Activated B cell treated with CpG ODN at 0.5 μM for 24 hours (primary cell): ENCODE measurements at regions not wholly inside any gene's neighbourhood (a gene's known extent, or its start where the extent isn't known, plus 50 kb on each side); places are given as distances from the start of the nearest gene placed in this dataset.

Experiments used
- ATAC-seq: fragments of 200-7000 bp; cut with Tn5 transposase; one replicate; pipeline ENCODE4 v1.10.0; 2021; ENCODE audit warnings: low read depth, mild to moderate bottlenecking, moderate library complexity
- CTCF ChIA-PET: fragments of 350-600 bp; sonication (Branson Sonifier 250); formaldehyde crosslinking; loops from one replicate; lab custom pipeline; 2021; ENCODE audit warnings: antibody characterized with exemption; lab: Charles Lee
- POLR2A ChIA-PET: fragments of 350-600 bp; sonication (Branson Sonifier 250); formaldehyde crosslinking; loops from one replicate; lab custom pipeline; 2021; ENCODE audit warnings: antibody characterized with exemption; lab: Charles Lee
- DNase-seq: peaks from one replicate; pipeline ENCODE4 v3.0.0; 2022
- H3K27ac Mint-ChIP-seq: one replicate; pipeline ENCODE4 v1.8.0; 2020; ENCODE audit warnings: mixed read lengths
- H3K27me3 Mint-ChIP-seq: one replicate; pipeline ENCODE4 v1.8.0; 2021; ENCODE audit warnings: mixed read lengths
- H3K36me3 Mint-ChIP-seq: one replicate; pipeline ENCODE4 v1.8.0; 2021; ENCODE audit warnings: low read depth, mixed read lengths
- H3K4me1 Mint-ChIP-seq: one replicate; pipeline ENCODE4 v1.8.0; 2021; ENCODE audit warnings: mixed read lengths
- H3K4me3 Mint-ChIP-seq: one replicate; pipeline ENCODE4 v1.8.0; 2020; ENCODE audit warnings: mild to moderate bottlenecking, mixed read lengths
- H3K9me3 Mint-ChIP-seq: one replicate; pipeline ENCODE4 v1.8.0; 2020; ENCODE audit warnings: mixed read lengths
- CTCF ChIP-seq: fragments of 200-600 bp; IDR thresholded peaks from one replicate; pipeline ENCODE4 v1.8.0; 2022; ENCODE audit warnings: antibody characterized with exemption, mild to moderate bottlenecking
- intact Hi-C: fragments of 100-400 bp; cut with micrococcal nuclease; formaldehyde crosslinking; loops from one replicate; pipeline ENCODE4 v1.15.1; 2024

GRCh38 chr9:121589986-121590385 is 61.4 kb upstream of the DAB2IP start:
- TF ChIP-seq CTCF, result no peak
- ATAC-seq, result no peak
- ChIA-PET CTCF (no interaction called here), POLR2A (no interaction called here)
- Mint-ChIP-seq H3K4me1 (no peaks in the 10 kb centered on the region), H3K27me3 (peaks cover 45% of the 10 kb centered on the region), H3K27ac (no peak overlapping the region), H3K9me3 (no peaks in the 10 kb centered on the region), H3K4me3 (no peak overlapping the region), H3K36me3 (no peaks in the 10 kb centered on the region)
- DNase-seq, result no peak
- intact Hi-C loops, result no loop called here

- TF ChIP-seq CTCF, result no peak
- ChIA-PET POLR2A (no interaction called here), CTCF (no interaction called here)
- intact Hi-C loops, result no loop called here
- Mint-ChIP-seq H3K4me1 (no peaks in the 10 kb centered on the region), H3K36me3 (no peaks in the 10 kb centered on the region), H3K4me3 (no peak overlapping the region), H3K9me3 (peaks cover 3% of the 10 kb centered on the region), H3K27ac (no peak overlapping the region), H3K27me3 (peaks cover 51% of the 10 kb centered on the region)
- DNase-seq, result no peak
- ATAC-seq, result no peak
Observed at GRCh38 chr9:121592265-121592664, 59.2 kb upstream of the DAB2IP start.

GRCh38 chr9:121593066-121593465 is 58.4 kb upstream of the DAB2IP start:
- Mint-ChIP-seq H3K27me3 (peaks cover 53% of the 10 kb centered on the region), H3K36me3 (peaks cover 2% of the 10 kb centered on the region), H3K27ac (no peak overlapping the region), H3K4me3 (no peak overlapping the region), H3K9me3 (peaks cover 6% of the 10 kb centered on the region), H3K4me1 (no peaks in the 10 kb centered on the region)
- CTCF ChIA-PET, result no interaction called here
- DNase-seq, result no peak
- POLR2A ChIA-PET, result no interaction called here
- ATAC-seq, result no peak
- intact Hi-C loops, result no loop called here
- TF ChIP-seq CTCF, result no peak

- ChIA-PET CTCF (no interaction called here), POLR2A (no interaction called here)
- H3K27ac Mint-ChIP-seq, result no peak overlapping the region
- H3K9me3 Mint-ChIP-seq, result peaks cover 6% of the 10 kb centered on the region
- no peak for TF ChIP-seq CTCF
- H3K4me3 Mint-ChIP-seq, result no peak overlapping the region
- H3K4me1 Mint-ChIP-seq, result peaks cover 7% of the 10 kb centered on the region
- intact Hi-C loops, result no loop called here
- H3K27me3 Mint-ChIP-seq, result peaks cover 47% of the 10 kb centered on the region
- DNase-seq (no peak), ATAC-seq (no peak)
- peaks cover 2% of the 10 kb centered on the region for H3K36me3 Mint-ChIP-seq
Observed at GRCh38 chr9:121596515-121596914, 54.9 kb upstream of the DAB2IP start.

- DNase-seq (no peak), ATAC-seq (no peak)
- ChIA-PET CTCF (no interaction called here), POLR2A (no interaction called here)
- peaks cover 7% of the 10 kb centered on the region for H3K4me1 Mint-ChIP-seq
- H3K27me3 Mint-ChIP-seq, result peaks cover 49% of the 10 kb centered on the region
- intact Hi-C loops, result no loop called here
- H3K36me3 Mint-ChIP-seq, result peaks cover 2% of the 10 kb centered on the region
- no peak for TF ChIP-seq CTCF
- H3K27ac Mint-ChIP-seq, result no peak overlapping the region
- peaks cover 6% of the 10 kb centered on the region for H3K9me3 Mint-ChIP-seq
- H3K4me3 Mint-ChIP-seq, result no peak overlapping the region
Observed at GRCh38 chr9:121597698-121598166, 53.7 kb upstream of the DAB2IP start.
